B cell (primary cell): ENCODE measurements at regions not wholly inside any gene's neighbourhood (a gene's known extent, or its start where the extent isn't known, plus 50 kb on each side); places are given as distances from the start of the nearest gene placed in this dataset.

Experiments
- ATAC-seq: fragments of 200-7000 bp; cut with Tn5 transposase; one replicate; pipeline ENCODE4 v1.10.0; 2021; ENCODE audit warnings: low read depth, mild to moderate bottlenecking, moderate number of reproducible peaks, moderate library complexity
- CTCF ChIA-PET: fragments of 350-600 bp; sonication (Branson Sonifier 250); formaldehyde crosslinking; loops from one replicate; lab custom pipeline; 2021; ENCODE audit warnings: antibody characterized with exemption, inconsistent platforms; lab: Charles Lee
- POLR2A ChIA-PET: fragments of 350-600 bp; sonication (Branson Sonifier 250); formaldehyde crosslinking; loops from one replicate; lab custom pipeline; 2021; ENCODE audit warnings: antibody characterized with exemption; lab: Charles Lee
- DNase-seq: peaks from one replicate; pipeline ENCODE4 v3.0.0; 2013
- H2AFZ ChIP-seq: 2 replicates; pipeline ENCODE4 v1.6.1; 2012; ENCODE audit warnings: mild to moderate bottlenecking, low read depth, low read length; ENCODE audit not compliant: insufficient read depth, poor library complexity, severe bottlenecking
- H3K27ac ChIP-seq, 2 donors: 1 replicate in 1 of 2; 2 replicates in 1 of 2; pipeline ENCODE4 v1.5.1; 2012 to 2013; ENCODE audit warnings: low read length in 2 of 2, mild to moderate bottlenecking in 2 of 2, moderate library complexity in 1 of 2
- H3K27me3 ChIP-seq, 4 experiments: fragments of 200-600 bp in 1 of 4; sonication (generic) in 1 of 4; replicated peaks in 1 of 4; 1 replicate in 2 of 4; 2 replicates in 2 of 4; pipeline versions ENCODE4 v1.6.1 to v1.7.0; 2013 to 2016; ENCODE audit warnings: low read length in 3 of 4, mild to moderate bottlenecking in 2 of 4, mixed read lengths in 1 of 4, moderate library complexity in 1 of 4; ENCODE audit not compliant: insufficient read depth in 4 of 4, control insufficient read depth in 3 of 4; ENCODE audit errors: control extremely low read depth in 1 of 4
- H3K36me3 ChIP-seq, 2 experiments: replicated peaks in 1 of 2; 1 replicate in 1 of 2; 2 replicates in 1 of 2; pipeline versions ENCODE4 v1.6.1 to v1.7.1; 2013; ENCODE audit warnings: low read length in 1 of 2; ENCODE audit not compliant: insufficient read depth in 2 of 2, control insufficient read depth in 1 of 2; ENCODE audit errors: control extremely low read depth in 1 of 2, extremely low read depth in 1 of 2
- H3K4me1 ChIP-seq, 2 donors: fragments of 200-600 bp in 1 of 2; sonication (generic) in 1 of 2; 1 replicate in 1 of 2; 2 replicates in 1 of 2; pipeline versions ENCODE4 v1.5.1 to v1.6.1; 2013 to 2017; ENCODE audit warnings: low read length in 2 of 2; ENCODE audit not compliant: control insufficient read depth in 2 of 2, insufficient read depth in 2 of 2
- H3K4me2 ChIP-seq: replicated peaks from 2 replicates; pipeline ENCODE3; 2012; ENCODE audit warnings: mild to moderate bottlenecking, low read depth, low read length; ENCODE audit not compliant: poor library complexity, severe bottlenecking
- H3K4me3 ChIP-seq, 5 experiments: fragments of 200-600 bp in 1 of 5; sonication (generic) in 1 of 5; 1 replicate in 3 of 5; 2 replicates in 2 of 5; pipeline versions ENCODE4 v1.5.1 to v1.7.0; 2011 to 2016; ENCODE audit warnings: low read length in 4 of 5, mild to moderate bottlenecking in 4 of 5, low read depth in 2 of 5, control low read depth in 1 of 5, moderate library complexity in 1 of 5; ENCODE audit not compliant: insufficient read depth in 1 of 5; ENCODE audit errors: control extremely low read depth in 1 of 5, extremely low read depth in 1 of 5
- H3K79me2 ChIP-seq: fragments of 200-600 bp; sonication (generic); one replicate; pipeline ENCODE4 v1.6.0; 2016; ENCODE audit warnings: low read length; ENCODE audit not compliant: control insufficient read depth, insufficient read depth
- H3K9ac ChIP-seq: fragments of 200-600 bp; sonication (generic); 2 replicates; pipeline ENCODE4 v1.6.1; 2017; ENCODE audit warnings: mild to moderate bottlenecking, low read length, moderate library complexity
- H3K9me3 ChIP-seq, 3 donors: one replicate each; pipeline versions ENCODE4 v1.6.1 to v1.7.1; 2013; ENCODE audit warnings: low read length in 2 of 3; ENCODE audit not compliant: control insufficient read depth in 2 of 3, insufficient read depth in 1 of 3; ENCODE audit errors: control extremely low read depth in 1 of 3
- H4K20me1 ChIP-seq: 2 replicates; pipeline ENCODE4 v1.6.0; 2012; ENCODE audit warnings: mild to moderate bottlenecking, low read length; ENCODE audit not compliant: insufficient read depth, control insufficient read depth, poor library complexity, severe bottlenecking
- H3K27ac Mint-ChIP-seq: one replicate; pipeline ENCODE4 v1.8.0; 2021; ENCODE audit warnings: mixed read lengths
- H3K27me3 Mint-ChIP-seq: one replicate; pipeline ENCODE4 v1.8.0; 2021; ENCODE audit warnings: mixed read lengths
- H3K4me1 Mint-ChIP-seq: one replicate; pipeline ENCODE4 v1.8.0; 2021; ENCODE audit warnings: mixed read lengths
- H3K4me3 Mint-ChIP-seq: one replicate; pipeline ENCODE4 v1.8.0; 2021; ENCODE audit warnings: mixed read lengths
- H3K9me3 Mint-ChIP-seq: one replicate; pipeline ENCODE4 v1.8.0; 2022; ENCODE audit warnings: mixed read lengths; ENCODE audit not compliant: insufficient read depth
- CTCF ChIP-seq: fragments of 200-600 bp; IDR thresholded peaks from one replicate; pipeline ENCODE4 v1.8.0; 2022; ENCODE audit warnings: antibody characterized with exemption, mild to moderate bottlenecking
- EZH2 ChIP-seq: IDR thresholded peaks from 2 replicates; pipeline ENCODE4 v1.6.1; 2012; ENCODE audit warnings: borderline replicate concordance, low read depth, mild to moderate bottlenecking, moderate library complexity, low read length; ENCODE audit not compliant: insufficient read depth, poor library complexity, severe bottlenecking
- WGBS: methylation state at CpG from one replicate; pipeline ENCODE4 v1.1.5; 2013; ENCODE audit warnings: missing lambda C conversion rate; ENCODE audit not compliant: insufficient coverage; 5-methylcytosine and 5-hydroxymethylcytosine counted together
- intact Hi-C: fragments of 100-400 bp; cut with micrococcal nuclease; formaldehyde crosslinking; loops from one replicate; pipeline ENCODE4 v1.10.0; 2022

- no peak overlapping the region for H3K27ac Mint-ChIP-seq
- no peaks in the 10 kb centered on the region for H3K27me3 Mint-ChIP-seq
- no CpG with 5 or more reads among the region's 4 CpGs for WGBS
- no peak overlapping the region for H3K4me3 Mint-ChIP-seq
- H3K4me1 Mint-ChIP-seq, result peaks cover 26% of the 10 kb centered on the region
- Histone ChIP-seq H3K4me3 (no peak overlapping the region), H2AFZ (no peak overlapping the region), H3K27me3 (no peaks in the 10 kb centered on the region), H3K36me3 (no peaks in the 10 kb centered on the region), H3K4me2 (peak overlapping the region; percentile 57), H3K79me2 (no peaks in the 10 kb centered on the region), H3K4me1 (peaks cover 17 to 25% of the 10 kb centered on the region in 2 donors), H3K9ac (no peak overlapping the region), H3K9me3 (peaks cover 0 to 7% (median 0%) of the 10 kb centered on the region in 3 donors), H3K27ac (no peak overlapping the region), H4K20me1 (no peaks in the 10 kb centered on the region)
- no peak for TF ChIP-seq EZH2
- no peak for TF ChIP-seq CTCF
- ATAC-seq, result no peak
- H3K9me3 Mint-ChIP-seq, result no peaks in the 10 kb centered on the region
- no peak for DNase-seq
- ChIA-PET CTCF (interaction anchor here (0.6 to 1.2 kb wide), 3 partner anchors 10 to 185 kb away, joined by 3 read pairs; no protein-coding TSS in a partner anchor), POLR2A (no interaction called here)
- intact Hi-C loops, result loop anchor here (1.0 to 2.0 kb wide), 2 partner anchors 14 to 185 kb away; no protein-coding TSS in a partner anchor
Observed at GRCh38 chr6:14396392-14396791, 278.8 kb downstream of the CD83 start.

GRCh38 chr6:14396826-14397517 lies 279.4 kb downstream of the CD83 start:
- TF ChIP-seq EZH2 (no peak), CTCF (peak; percentile 35)
- H3K27me3 Mint-ChIP-seq, result no peaks in the 10 kb centered on the region
- Histone ChIP-seq H4K20me1 (no peaks in the 10 kb centered on the region), H3K27ac (no peak overlapping the region), H3K79me2 (no peaks in the 10 kb centered on the region), H3K9me3 (peaks cover 0 to 10% (median 0%) of the 10 kb centered on the region in 3 donors), H3K4me2 (peak overlapping the region; percentile 57), H3K4me3 (peak overlapping the region in 1 of 5 experiments; percentile 14), H3K4me1 (peaks cover 17 to 25% of the 10 kb centered on the region in 2 donors), H3K9ac (no peak overlapping the region), H2AFZ (peak overlapping the region; percentile 25), H3K36me3 (no peaks in the 10 kb centered on the region), H3K27me3 (no peaks in the 10 kb centered on the region)
- DNase-seq (peak; percentile 58), ATAC-seq (peak; percentile 49)
- peak overlapping the region; percentile 68 for H3K4me3 Mint-ChIP-seq
- peak overlapping the region; percentile 54 for H3K27ac Mint-ChIP-seq
- CTCF ChIA-PET, result interaction anchor here (0.6 to 1.5 kb wide), 4 partner anchors 164 to 1226 kb away, joined by 3 to 4 read pairs (median 3); no protein-coding TSS in a partner anchor
- 38% methylated on average over 10 of the region's 12 CpGs for WGBS
- intact Hi-C loops, result loop anchor here (1.0 to 2.0 kb wide), 2 partner anchors 14 to 186 kb away; no protein-coding TSS in a partner anchor
- POLR2A ChIA-PET, result no interaction called here
- H3K4me1 Mint-ChIP-seq, result peaks cover 26% of the 10 kb centered on the region
- H3K9me3 Mint-ChIP-seq, result no peaks in the 10 kb centered on the region
